PC-9 (cell line): ENCODE measurements at regions not wholly inside any gene's neighbourhood (a gene's known extent, or its start where the extent isn't known, plus 50 kb on each side); places are given as distances from the start of the nearest gene placed in this dataset.

ENCODE experiments used
- BruUV-seq: library from RNA; stranded (reverse); fragments of 400-500 nt; replicated peaks from 2 replicates; lab custom pipeline; 2021; lab: Mats Ljungman, UMichigan
- CTCF ChIA-PET: fragments of 300-600 bp; sonication (Branson Sonifier 250); formaldehyde crosslinking; loops from one replicate; lab custom pipeline; 2022; ENCODE audit warnings: antibody characterized with exemption; lab: Charles Lee
- POLR2A ChIA-PET: fragments of 300-600 bp; sonication (Branson Sonifier 250); formaldehyde crosslinking; loops from one replicate; lab custom pipeline; 2022; ENCODE audit warnings: antibody characterized with exemption; ENCODE audit not compliant: unreplicated experiment; lab: Charles Lee
- DNase-seq, 2 experiments: peaks; one replicate each; pipeline versions ENCODE4 v3.0.0 to v3.0.0-alpha.2; 2015 to 2022; ENCODE audit warnings: mixed read lengths in 1 of 2
- H2AFZ ChIP-seq: fragments of 200-600 bp; sonication (generic); 2 replicates; pipeline ENCODE4 v1.8.1; 2017; ENCODE audit warnings: antibody characterized with exemption
- H3F3A ChIP-seq: fragments of 200-600 bp; sonication (generic); 2 replicates; pipeline ENCODE4 v1.8.1; 2017; ENCODE audit warnings: antibody characterized with exemption, mild to moderate bottlenecking, low read depth; ENCODE audit not compliant: insufficient read depth
- H3K27ac ChIP-seq: fragments of 200-600 bp; sonication (generic); 2 replicates; pipeline ENCODE4 v1.6.1; 2016; ENCODE audit warnings: mixed run types
- H3K27me3 ChIP-seq: fragments of 200-600 bp; sonication (generic); 2 replicates; pipeline ENCODE4 v1.6.1; 2016; ENCODE audit warnings: low read depth, mixed run types; ENCODE audit not compliant: insufficient read depth
- H3K36me3 ChIP-seq: fragments of 200-600 bp; sonication (generic); 2 replicates; pipeline ENCODE4 v1.6.1; 2016; ENCODE audit warnings: low read depth, mixed run types
- H3K4me1 ChIP-seq: fragments of 200-600 bp; sonication (generic); replicated peaks from 2 replicates; pipeline ENCODE4 v1.6.1; 2016; ENCODE audit warnings: mixed run types; ENCODE audit not compliant: insufficient read depth
- H3K4me2 ChIP-seq: fragments of 200-600 bp; sonication (generic); 2 replicates; pipeline ENCODE4 v1.6.1; 2017; ENCODE audit warnings: mixed run types
- H3K4me3 ChIP-seq: fragments of 200-600 bp; sonication (generic); 2 replicates; pipeline ENCODE4 v1.6.1; 2016; ENCODE audit warnings: mixed run types
- H3K79me2 ChIP-seq: fragments of 200-600 bp; sonication (generic); 2 replicates; pipeline ENCODE4 v1.6.1; 2017; ENCODE audit warnings: low read depth, mixed run types
- H3K9me2 ChIP-seq: fragments of 200-600 bp; sonication (generic); 2 replicates; pipeline ENCODE4 v1.8.1; 2017; ENCODE audit warnings: mild to moderate bottlenecking; ENCODE audit not compliant: insufficient read depth
- H3K9me3 ChIP-seq: fragments of 200-600 bp; sonication (generic); 2 replicates; pipeline ENCODE4 v1.8.1; 2016; ENCODE audit warnings: low read depth; ENCODE audit not compliant: insufficient read depth
- H4K20me1 ChIP-seq: fragments of 200-600 bp; sonication (generic); 2 replicates; pipeline ENCODE4 v1.8.1; 2017; ENCODE audit not compliant: insufficient read depth
- CTCF ChIP-seq: fragments of 200-600 bp; sonication (generic); conservative IDR thresholded peaks from 2 replicates; pipeline ENCODE4 v1.6.1; 2017; ENCODE audit warnings: mixed run types, antibody characterized with exemption, mild to moderate bottlenecking, moderate library complexity
- EZH2 ChIP-seq: fragments of 200-600 bp; sonication (generic); IDR thresholded peaks from 2 replicates; pipeline ENCODE4 v1.8.0; 2017; ENCODE audit warnings: antibody characterized with exemption, low read depth
- intact Hi-C: fragments of 100-400 bp; cut with micrococcal nuclease; formaldehyde crosslinking; loops from one replicate; pipeline ENCODE4 v1.10.0; 2022; ENCODE audit not compliant: unreplicated experiment

DNA sequence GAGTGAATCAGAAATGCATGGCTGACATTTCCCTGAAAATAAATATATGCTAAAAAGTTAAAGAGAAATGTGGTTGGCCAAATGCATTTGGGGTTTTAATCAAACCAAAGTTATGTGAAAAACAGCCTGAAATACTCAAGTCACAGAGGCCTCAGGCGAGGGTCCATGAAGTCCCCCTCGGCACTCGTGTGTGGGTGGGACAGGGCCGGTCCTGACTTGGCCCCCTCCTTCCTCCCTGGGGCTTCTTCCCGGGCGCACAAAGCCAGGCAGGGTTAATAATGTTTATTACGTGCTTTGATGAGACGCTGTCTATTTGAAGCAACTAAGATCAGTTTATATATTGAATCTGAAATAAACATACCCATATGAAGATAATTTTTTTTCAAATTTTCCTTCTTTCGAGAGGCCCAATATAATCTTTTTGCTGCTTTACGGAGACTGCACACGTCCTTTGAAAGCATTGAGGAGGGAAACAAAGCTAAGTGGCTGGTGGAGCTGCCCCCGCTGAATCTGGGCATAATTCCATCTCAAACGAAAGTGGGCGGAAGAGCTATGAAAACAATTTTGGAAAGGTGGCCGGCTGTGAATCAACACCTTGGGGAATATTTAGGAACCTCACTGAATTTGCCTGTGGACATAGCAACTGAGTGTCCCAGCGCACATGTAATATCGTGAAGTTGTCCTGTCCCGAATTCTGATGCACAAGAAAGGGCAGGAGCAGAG, 55.8 kb upstream of the SMOC2 start:
- Histone ChIP-seq H3K79me2 (no peaks in the 10 kb centered on the region), H3K4me1 (no peaks in the 10 kb centered on the region), H3K4me2 (no peak overlapping the region), H2AFZ (no peak overlapping the region), H3K9me3 (no peaks in the 10 kb centered on the region), H3F3A (peaks cover 7% of the 10 kb centered on the region; the same call in 1 of the 2 replicates), H3K9me2 (no peaks in the 10 kb centered on the region), H3K36me3 (no peaks in the 10 kb centered on the region), H3K27me3 (peaks cover 64% of the 10 kb centered on the region), H3K4me3 (no peak overlapping the region), H3K27ac (no peak overlapping the region), H4K20me1 (no peaks in the 10 kb centered on the region)
- TF ChIP-seq EZH2: no peak
- TF ChIP-seq CTCF: no peak
- BruUV-seq: no TSS peak
- ChIA-PET CTCF (no interaction called here), POLR2A (no interaction called here)
- intact Hi-C loops: no loop called here
- no peak for DNase-seq

DNA sequence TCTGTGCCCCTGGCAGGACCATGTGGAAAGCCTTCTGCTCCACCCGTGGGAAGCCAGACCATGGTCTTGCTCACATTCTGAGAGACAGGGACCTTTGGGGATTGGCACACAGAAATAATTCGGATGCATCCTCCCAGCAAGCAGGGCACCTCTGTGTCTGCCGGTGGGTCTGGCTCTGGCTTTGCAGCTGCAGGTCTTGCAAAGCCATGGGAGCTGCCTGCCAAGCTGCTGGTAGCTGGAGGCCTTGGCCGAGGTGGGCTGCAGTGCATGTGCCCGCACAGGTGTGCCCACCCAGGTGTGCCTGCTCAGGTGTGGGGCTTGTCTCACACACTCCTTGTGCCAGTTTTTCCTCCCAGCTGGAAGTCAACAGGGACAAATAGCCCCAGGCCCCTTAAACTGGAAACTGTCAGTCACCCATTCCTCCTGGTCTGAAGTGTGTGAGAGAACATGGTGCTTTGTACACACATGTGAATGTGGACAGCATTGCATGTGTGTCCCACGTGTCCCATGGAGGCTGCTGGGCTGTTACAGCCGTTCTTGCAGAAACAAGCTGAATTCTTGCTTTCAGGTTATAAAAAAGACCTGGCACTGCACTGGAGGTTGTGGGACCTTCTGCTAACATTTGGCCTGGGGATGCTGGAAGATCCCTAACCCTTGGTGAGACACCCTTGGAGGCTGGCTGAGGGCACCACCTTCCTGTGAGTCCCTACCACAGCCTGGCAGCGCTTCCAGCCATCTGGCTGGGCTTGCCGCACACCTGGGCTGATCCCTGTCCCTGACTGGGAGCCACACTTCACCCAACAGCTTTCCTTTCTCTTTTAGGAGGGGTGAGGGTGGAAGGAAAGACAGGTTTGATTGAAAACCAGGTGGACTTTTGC, 54.9 kb upstream of the SMOC2 start:
- TF ChIP-seq CTCF (no peak), EZH2 (no peak)
- DNase-seq: no peak
- peaks cover 7% of the 10 kb centered on the region; the same call in 1 of the 2 replicates for H3F3A ChIP-seq
- no peaks in the 10 kb centered on the region for H3K9me2 ChIP-seq
- intact Hi-C loops: no loop called here
- no TSS peak for BruUV-seq
- no peak overlapping the region for H3K4me2 ChIP-seq
- no peaks in the 10 kb centered on the region for H3K9me3 ChIP-seq
- no peaks in the 10 kb centered on the region for H3K79me2 ChIP-seq
- no peaks in the 10 kb centered on the region for H3K36me3 ChIP-seq
- no peaks in the 10 kb centered on the region for H3K4me1 ChIP-seq
- no peak overlapping the region for H3K4me3 ChIP-seq
- H2AFZ ChIP-seq: no peak overlapping the region
- H3K27me3 ChIP-seq: peaks cover 73% of the 10 kb centered on the region
- POLR2A ChIA-PET: no interaction called here
- CTCF ChIA-PET: no interaction called here
- no peak overlapping the region for H3K27ac ChIP-seq
- no peaks in the 10 kb centered on the region for H4K20me1 ChIP-seq

GRCh38 chr6:168386973-168387372, 54.0 kb upstream of the SMOC2 start:
- Histone ChIP-seq H3K27ac (no peak overlapping the region), H3K27me3 (peaks cover 73% of the 10 kb centered on the region), H3F3A (peaks cover 7% of the 10 kb centered on the region; the same call in 1 of the 2 replicates), H3K79me2 (no peaks in the 10 kb centered on the region), H4K20me1 (no peaks in the 10 kb centered on the region), H3K9me2 (no peaks in the 10 kb centered on the region), H3K4me1 (no peaks in the 10 kb centered on the region), H2AFZ (no peak overlapping the region), H3K4me2 (no peak overlapping the region), H3K4me3 (no peak overlapping the region), H3K9me3 (no peaks in the 10 kb centered on the region), H3K36me3 (no peaks in the 10 kb centered on the region)
- CTCF ChIA-PET: no interaction called here
- no peak for DNase-seq
- intact Hi-C loops: no loop called here
- POLR2A ChIA-PET: no interaction called here
- TF ChIP-seq EZH2 (no peak), CTCF (no peak)
- BruUV-seq: no TSS peak
